Skin epidermis (tissue), 12 donors: ENCODE measurements at regions not wholly inside any gene's neighbourhood (a gene's known extent, or its start where the extent isn't known, plus 50 kb on each side); places are given as distances from the start of the nearest gene placed in this dataset.

Source experiments
- H3K27ac ChIP-seq, 21 experiments: fragments of 200-600 bp; sonication (generic) in 11 of 21; one replicate each; pipeline ENCODE4 v1.5.0; 2020; ENCODE audit warnings: mild to moderate bottlenecking in 3 of 21, inconsistent platforms in 2 of 21, moderate library complexity in 2 of 21
- H3K4me3 ChIP-seq, 7 experiments: fragments of 200-600 bp; sonication (generic) in 2 of 7; one replicate each; pipeline ENCODE4 v1.5.0; 2020; ENCODE audit warnings: inconsistent platforms in 2 of 7, mild to moderate bottlenecking in 2 of 7, moderate library complexity in 1 of 7

DNA sequence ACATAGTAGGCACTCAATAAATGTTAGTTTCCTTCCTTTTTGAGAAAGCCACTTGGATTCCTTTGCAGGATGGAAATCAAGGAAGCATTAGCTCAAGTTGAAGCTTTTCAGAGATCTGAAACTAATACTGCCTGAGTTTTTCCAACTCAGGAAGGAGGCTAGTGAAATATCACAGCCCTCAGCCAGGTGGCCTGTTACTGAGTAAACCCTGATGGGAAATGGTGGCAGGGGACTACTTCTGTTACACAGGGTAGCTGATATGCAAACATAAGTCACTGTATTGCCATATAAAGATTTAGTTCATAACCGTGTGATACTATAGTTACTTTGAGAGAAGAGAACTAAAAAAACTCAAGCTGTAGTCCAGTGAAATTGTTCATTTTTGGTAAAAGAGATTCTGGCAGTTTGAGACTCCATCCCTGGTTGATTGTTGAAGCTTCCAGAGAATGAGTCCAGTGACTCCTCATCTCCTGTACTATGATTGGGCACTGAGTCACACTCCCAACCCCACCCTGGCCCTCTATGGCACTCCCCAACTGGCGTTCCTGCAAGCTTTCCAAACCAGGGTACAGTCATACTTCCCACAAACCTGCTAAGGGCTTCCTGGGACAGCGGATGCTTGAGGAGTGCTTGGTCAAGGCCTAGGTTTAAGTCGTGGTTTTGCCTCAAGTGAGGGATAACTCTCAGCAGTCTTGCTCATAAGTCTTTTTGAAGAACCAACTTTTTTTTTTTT is 81.8 kb downstream of the MID1IP1 start:
- no peak overlapping the region for H3K4me3 ChIP-seq
- H3K27ac ChIP-seq = peak overlapping the region in 1 of 21 experiments; percentile 29

DNA sequence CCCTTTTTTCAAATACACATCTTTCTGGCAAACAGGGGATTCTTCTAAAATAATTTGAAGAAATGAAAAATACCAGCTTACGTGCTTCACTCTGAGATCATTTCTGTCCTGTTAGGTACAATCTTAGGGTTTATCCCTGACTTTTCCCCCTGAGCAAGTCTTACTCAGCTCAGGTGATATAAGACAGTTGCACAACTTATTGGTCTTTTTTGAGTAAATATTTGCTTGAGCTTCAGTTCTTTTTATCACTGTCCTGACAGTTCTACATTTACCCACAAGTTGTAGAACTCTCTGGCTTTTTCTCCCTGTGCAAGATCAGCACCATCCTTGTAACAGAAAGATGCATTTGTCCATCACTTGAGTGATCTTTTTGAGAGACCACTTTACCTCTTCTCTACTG is 84.9 kb downstream of the MID1IP1 start:
- H3K27ac ChIP-seq = no peak overlapping the region
- H3K4me3 ChIP-seq = no peak overlapping the region

GRCh38 chrX:38887222-38887621 is 86.0 kb downstream of the MID1IP1 start:
- Histone ChIP-seq H3K4me3 (no peak overlapping the region), H3K27ac (no peak overlapping the region)

DNA sequence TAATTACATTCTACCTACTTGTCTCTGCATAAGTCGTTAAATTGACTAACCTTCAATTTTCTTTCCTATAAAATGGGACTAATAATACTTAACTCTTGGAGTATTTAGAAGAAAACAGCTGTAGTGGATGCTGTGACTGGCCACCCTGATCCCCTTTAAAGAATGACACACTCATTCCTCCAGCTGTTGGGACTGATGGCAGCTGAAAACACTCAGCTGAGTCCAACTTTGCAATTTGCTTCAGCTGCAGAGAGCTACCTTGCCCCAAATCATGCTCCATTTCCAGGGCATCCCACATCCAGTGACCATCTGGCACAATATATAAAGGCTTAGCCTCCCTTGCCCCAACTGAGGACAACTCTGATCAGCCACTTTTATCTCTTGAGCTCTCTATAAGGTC is 89.1 kb downstream of the MID1IP1 start:
- Histone ChIP-seq H3K27ac (no peak overlapping the region), H3K4me3 (no peak overlapping the region)

DNA sequence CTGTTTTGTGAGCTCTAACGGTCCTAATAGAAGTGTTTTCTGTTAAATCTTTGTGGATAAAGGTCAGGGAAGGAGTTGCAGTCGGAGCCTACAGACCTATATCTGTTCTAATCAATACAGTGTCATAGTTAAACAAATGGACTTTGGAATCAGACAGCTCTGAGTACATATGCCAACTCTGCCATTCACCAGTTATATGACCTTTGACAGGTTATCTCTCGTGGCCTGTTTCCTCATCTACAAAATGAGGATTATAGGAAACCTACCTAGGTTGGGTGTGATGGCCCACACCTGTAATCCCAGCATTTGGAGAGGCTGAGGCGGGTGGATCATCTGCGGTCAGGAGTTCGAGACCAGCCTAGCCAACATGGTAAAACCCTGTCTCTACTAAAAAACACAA is 89.7 kb downstream of the MID1IP1 start:
- Histone ChIP-seq H3K4me3 (no peak overlapping the region), H3K27ac (no peak overlapping the region)

GRCh38 chrX:38891641-38892413 is 90.6 kb downstream of the MID1IP1 start:
- H3K27ac ChIP-seq = no peak overlapping the region
- H3K4me3 ChIP-seq = no peak overlapping the region

DNA sequence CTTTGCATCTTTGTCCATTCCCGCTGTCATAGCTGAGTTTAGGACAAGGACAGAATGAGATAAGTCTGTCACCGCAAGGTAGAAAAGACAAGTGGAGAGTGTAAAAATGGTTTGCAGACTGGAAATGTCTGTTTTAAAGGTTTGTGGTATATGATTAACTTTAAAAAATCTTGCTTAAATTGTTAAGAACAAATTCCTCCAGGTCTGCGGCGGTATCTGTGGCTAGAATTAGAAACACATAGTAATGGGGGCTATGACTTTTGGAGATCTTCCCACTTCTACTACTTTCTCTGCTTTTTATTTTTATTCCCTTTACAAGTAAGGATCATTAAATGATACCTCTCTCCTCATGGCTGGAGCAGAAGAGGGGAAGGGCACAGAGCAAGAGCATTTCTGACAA is 92.2 kb downstream of the MID1IP1 start:
- Histone ChIP-seq H3K4me3 (no peak overlapping the region), H3K27ac (no peak overlapping the region)

DNA sequence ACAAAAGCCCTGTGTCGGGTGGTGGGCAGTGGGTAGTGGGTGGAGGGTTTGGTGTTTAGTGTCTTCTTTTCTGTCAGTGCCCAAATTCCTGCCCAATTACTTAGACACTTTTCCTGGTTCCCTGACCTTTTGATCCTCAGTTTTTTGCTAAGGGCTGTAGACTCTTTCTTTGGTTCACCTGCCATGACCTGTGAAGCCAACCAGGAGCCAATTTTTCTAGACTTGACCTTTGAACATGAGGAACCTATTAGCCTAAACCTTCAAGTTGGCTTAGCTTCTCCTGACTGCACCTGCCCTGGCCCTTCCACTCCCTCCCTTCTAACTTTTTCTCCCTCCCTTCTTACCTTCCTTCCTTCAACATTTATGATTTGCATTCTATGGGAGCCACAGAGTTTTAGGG is 94.5 kb downstream of the MID1IP1 start:
- Histone ChIP-seq H3K27ac (no peak overlapping the region), H3K4me3 (no peak overlapping the region)

- Histone ChIP-seq H3K4me3 (no peak overlapping the region), H3K27ac (no peak overlapping the region)
Measured at GRCh38 chrX:38896724-38897298, 95.6 kb downstream of the MID1IP1 start.

DNA sequence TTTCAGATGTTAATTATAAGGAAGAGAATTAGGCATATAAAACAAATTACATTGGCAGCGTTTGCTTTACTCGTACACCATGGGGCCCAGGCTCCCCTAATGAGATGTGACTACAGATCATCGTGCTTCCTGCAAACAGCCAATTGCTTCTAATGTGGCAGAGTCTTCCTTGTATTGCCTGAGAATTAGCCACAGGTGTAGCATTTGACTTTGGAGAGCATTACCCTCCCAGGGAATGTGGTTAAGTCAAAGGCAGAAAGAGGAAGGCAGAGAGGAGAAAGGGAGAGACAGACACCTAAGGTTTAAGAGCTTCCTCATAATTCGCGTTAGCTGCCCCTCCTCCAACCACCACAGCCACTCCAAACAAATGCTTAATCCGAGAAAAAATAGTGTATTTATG is 97.0 kb downstream of the MID1IP1 start:
- Histone ChIP-seq H3K4me3 (no peak overlapping the region), H3K27ac (no peak overlapping the region)

DNA sequence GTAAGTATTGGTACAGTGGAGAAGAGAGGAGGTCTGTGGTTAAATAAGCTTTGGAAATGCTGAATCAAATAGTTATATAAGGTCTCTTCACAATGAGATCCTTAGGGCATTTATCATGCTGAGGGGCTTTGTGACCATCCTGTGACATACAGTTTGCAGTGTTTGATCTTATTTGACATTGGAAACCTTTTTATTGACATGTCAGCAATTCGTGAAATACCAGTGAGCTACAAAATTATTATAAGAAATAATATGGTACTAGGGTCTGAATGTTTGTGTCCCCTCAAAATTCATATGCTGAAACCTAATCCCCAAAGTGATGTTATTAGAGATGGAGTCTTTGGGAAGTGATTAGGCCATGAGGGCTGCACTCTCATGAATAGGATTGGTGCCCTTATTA is 98.4 kb downstream of the MID1IP1 start:
- H3K27ac ChIP-seq = no peak overlapping the region
- no peak overlapping the region for H3K4me3 ChIP-seq

DNA sequence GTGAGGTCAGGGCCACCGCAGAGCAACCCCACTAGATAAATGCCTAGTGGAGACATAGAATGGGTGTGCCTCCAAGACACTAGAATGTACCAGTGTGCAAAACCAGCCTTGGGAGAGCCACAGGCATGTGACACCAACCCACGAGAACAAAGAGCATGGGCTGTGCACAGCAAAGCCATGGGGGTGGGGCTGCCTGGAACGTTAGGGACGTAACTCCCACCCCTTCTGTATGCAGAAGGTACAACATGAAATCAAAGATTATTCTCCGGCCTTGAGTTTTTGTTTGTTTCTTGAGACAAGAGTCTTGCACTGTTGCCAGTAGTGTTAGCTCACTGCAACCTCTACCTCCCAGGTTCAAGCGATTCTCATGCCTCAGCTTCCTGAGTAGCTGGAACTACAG is 99.5 kb downstream of the MID1IP1 start:
- H3K4me3 ChIP-seq = no peak overlapping the region
- H3K27ac ChIP-seq = no peak overlapping the region

- H3K27ac ChIP-seq = no peak overlapping the region
- no peak overlapping the region for H3K4me3 ChIP-seq
Measured at GRCh38 chrX:38902972-38903492, 101.8 kb downstream of the MID1IP1 start.

GRCh38 chrX:38916801-38917200 is 115.5 kb downstream of the MID1IP1 start:
- no peak overlapping the region for H3K27ac ChIP-seq
- no peak overlapping the region for H3K4me3 ChIP-seq

GRCh38 chrX:38917954-38918353 is 116.7 kb downstream of the MID1IP1 start:
- no peak overlapping the region for H3K27ac ChIP-seq
- no peak overlapping the region for H3K4me3 ChIP-seq

GRCh38 chrX:38919202-38919601 is 117.9 kb downstream of the MID1IP1 start:
- no peak overlapping the region for H3K4me3 ChIP-seq
- H3K27ac ChIP-seq = no peak overlapping the region

GRCh38 chrX:38919853-38920528 is 118.7 kb downstream of the MID1IP1 start:
- no peak overlapping the region for H3K4me3 ChIP-seq
- no peak overlapping the region for H3K27ac ChIP-seq

GRCh38 chrX:38923451-38923969 is 122.3 kb downstream of the MID1IP1 start:
- Histone ChIP-seq H3K27ac (no peak overlapping the region), H3K4me3 (no peak overlapping the region)

GRCh38 chrX:38927592-38927991 is 126.3 kb downstream of the MID1IP1 start:
- no peak overlapping the region for H3K27ac ChIP-seq
- no peak overlapping the region for H3K4me3 ChIP-seq

DNA sequence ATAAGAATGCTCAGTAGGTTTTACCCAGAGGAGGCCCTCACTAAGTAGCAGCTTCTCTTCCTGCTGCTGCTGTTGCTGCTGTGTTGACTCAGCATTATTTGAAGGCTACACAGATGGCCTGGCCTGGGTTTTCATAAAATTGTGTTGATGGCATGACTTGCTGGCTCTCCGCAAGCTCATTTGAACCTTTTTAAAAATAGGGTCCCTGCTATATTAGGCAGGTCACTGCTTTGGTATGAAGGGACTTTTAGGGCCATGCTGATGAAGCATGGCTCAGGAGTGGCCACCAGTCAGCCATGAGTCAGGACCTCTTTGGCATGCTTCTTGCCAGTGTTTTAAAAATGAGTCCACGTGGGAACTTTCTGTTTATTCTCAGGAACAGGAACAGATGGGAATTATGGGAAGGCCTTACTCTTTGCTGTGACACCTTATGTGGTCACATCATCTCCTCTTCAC is 128.7 kb downstream of the MID1IP1 start:
- H3K4me3 ChIP-seq = no peak overlapping the region
- H3K27ac ChIP-seq = no peak overlapping the region
